Fibroblast of lung (primary cell): ENCODE measurements at regions not wholly inside any gene's neighbourhood (a gene's known extent, or its start where the extent isn't known, plus 50 kb on each side); places are given as distances from the start of the nearest gene placed in this dataset.

Experiments
- DNase-seq, 2 donors: peaks; one replicate each; pipeline versions ENCODE4 v3.0.0 to v3.0.0-alpha.2; 2010; ENCODE audit warnings: low read depth in 2 of 2
- H2AFZ ChIP-seq: 2 replicates; pipeline ENCODE4 v1.5.1; 2012; ENCODE audit warnings: low read length, control low read depth, inconsistent platforms
- H3K27ac ChIP-seq: 2 replicates; pipeline ENCODE4 v1.5.1; 2011; ENCODE audit warnings: low read length, control low read depth; ENCODE audit not compliant: insufficient read depth
- H3K27me3 ChIP-seq: 2 replicates; pipeline ENCODE4 v1.5.1; 2011; ENCODE audit warnings: mild to moderate bottlenecking, low read length; ENCODE audit not compliant: control insufficient read depth, insufficient read depth
- H3K36me3 ChIP-seq: 2 replicates; pipeline ENCODE4 v1.5.1; 2011; ENCODE audit warnings: low read length; ENCODE audit not compliant: control insufficient read depth, insufficient read depth
- H3K4me1 ChIP-seq: 2 replicates; pipeline ENCODE4 v1.5.1; 2011; ENCODE audit warnings: low read length; ENCODE audit not compliant: control insufficient read depth, insufficient read depth; ENCODE audit errors: extremely low read depth
- H3K4me2 ChIP-seq: 2 replicates; pipeline ENCODE4 v1.5.1; 2011; ENCODE audit warnings: low read length, control low read depth; ENCODE audit not compliant: insufficient read depth; ENCODE audit errors: extremely low read depth
- H3K4me3 ChIP-seq, 4 experiments: fragments of 200-600 bp in 1 of 4; sonication (generic) in 1 of 4; replicated peaks in 1 of 4; 2 replicates each; pipeline ENCODE4 v1.5.1; 2011 to 2016; ENCODE audit warnings: low read length in 4 of 4, low read depth in 3 of 4, mild to moderate bottlenecking in 3 of 4, control low read depth in 2 of 4, inconsistent platforms in 1 of 4, mixed read lengths in 1 of 4; ENCODE audit not compliant: insufficient read depth in 1 of 4; ENCODE audit errors: control extremely low read depth in 1 of 4
- H3K79me2 ChIP-seq: 2 replicates; pipeline ENCODE4 v1.5.1; 2012; ENCODE audit warnings: mild to moderate bottlenecking, low read length, inconsistent platforms; ENCODE audit not compliant: control insufficient read depth, insufficient read depth
- H3K9ac ChIP-seq: 2 replicates; pipeline ENCODE4 v1.5.1; 2011; ENCODE audit warnings: mild to moderate bottlenecking, low read length, control low read depth; ENCODE audit not compliant: insufficient read depth
- H3K9me3 ChIP-seq: 2 replicates; pipeline ENCODE4 v1.5.1; 2012; ENCODE audit warnings: low read depth, low read length; ENCODE audit not compliant: control insufficient read depth, insufficient read depth
- H4K20me1 ChIP-seq: 2 replicates; pipeline ENCODE4 v1.5.1; 2011; ENCODE audit warnings: low read length; ENCODE audit not compliant: control insufficient read depth, insufficient read depth; ENCODE audit errors: extremely low read depth
- EZH2 ChIP-seq: IDR thresholded peaks from 2 replicates; pipeline ENCODE4 v1.5.1; 2012; ENCODE audit warnings: low read length, control low read depth, mild to moderate bottlenecking; ENCODE audit errors: missing control alignments
- TF ChIP-seq, protein P1 (sequence below), 2 donors: IDR thresholded peaks in 1 of 2; conservative IDR thresholded peaks in 1 of 2; 1 replicate in 1 of 2; 2 replicates in 1 of 2; pipeline ENCODE4 v1.5.1; 2011 to 2012; ENCODE audit warnings: low read length in 2 of 2, control low read depth in 1 of 2, inconsistent platforms in 1 of 2, low read depth in 1 of 2, mild to moderate bottlenecking in 1 of 2

DNA sequence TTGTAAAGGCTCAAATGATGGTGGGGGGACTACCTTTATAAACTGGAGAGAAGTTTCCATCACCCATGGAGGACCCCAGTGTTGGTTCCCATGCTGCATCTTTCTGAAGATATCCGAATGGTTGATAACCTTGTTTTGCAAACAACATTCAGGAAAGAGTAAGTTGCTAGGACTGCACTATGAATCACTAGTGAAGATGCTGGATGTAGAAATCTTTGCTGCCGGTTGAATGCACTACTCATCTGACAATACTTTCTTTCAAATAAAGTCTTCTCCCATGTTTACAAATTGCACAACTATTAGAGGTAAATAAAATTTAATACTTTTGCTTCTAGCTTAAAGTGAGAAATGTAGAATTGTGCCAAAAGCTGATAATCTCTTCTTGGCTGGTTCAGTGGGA, 198.4 kb upstream of the SLITRK6 start:
- TF ChIP-seq, protein P1, sequence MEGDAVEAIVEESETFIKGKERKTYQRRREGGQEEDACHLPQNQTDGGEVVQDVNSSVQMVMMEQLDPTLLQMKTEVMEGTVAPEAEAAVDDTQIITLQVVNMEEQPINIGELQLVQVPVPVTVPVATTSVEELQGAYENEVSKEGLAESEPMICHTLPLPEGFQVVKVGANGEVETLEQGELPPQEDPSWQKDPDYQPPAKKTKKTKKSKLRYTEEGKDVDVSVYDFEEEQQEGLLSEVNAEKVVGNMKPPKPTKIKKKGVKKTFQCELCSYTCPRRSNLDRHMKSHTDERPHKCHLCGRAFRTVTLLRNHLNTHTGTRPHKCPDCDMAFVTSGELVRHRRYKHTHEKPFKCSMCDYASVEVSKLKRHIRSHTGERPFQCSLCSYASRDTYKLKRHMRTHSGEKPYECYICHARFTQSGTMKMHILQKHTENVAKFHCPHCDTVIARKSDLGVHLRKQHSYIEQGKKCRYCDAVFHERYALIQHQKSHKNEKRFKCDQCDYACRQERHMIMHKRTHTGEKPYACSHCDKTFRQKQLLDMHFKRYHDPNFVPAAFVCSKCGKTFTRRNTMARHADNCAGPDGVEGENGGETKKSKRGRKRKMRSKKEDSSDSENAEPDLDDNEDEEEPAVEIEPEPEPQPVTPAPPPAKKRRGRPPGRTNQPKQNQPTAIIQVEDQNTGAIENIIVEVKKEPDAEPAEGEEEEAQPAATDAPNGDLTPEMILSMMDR (conservative IDR thresholded peaks at IDR 0.05 in 1 of 2, IDR thresholded peaks at IDR 0.05 in 1 of 2; ENCODE audit: low read depth in 1 of 2, low read length in 2 of 2), result no peak
- no peak for TF ChIP-seq EZH2

DNA sequence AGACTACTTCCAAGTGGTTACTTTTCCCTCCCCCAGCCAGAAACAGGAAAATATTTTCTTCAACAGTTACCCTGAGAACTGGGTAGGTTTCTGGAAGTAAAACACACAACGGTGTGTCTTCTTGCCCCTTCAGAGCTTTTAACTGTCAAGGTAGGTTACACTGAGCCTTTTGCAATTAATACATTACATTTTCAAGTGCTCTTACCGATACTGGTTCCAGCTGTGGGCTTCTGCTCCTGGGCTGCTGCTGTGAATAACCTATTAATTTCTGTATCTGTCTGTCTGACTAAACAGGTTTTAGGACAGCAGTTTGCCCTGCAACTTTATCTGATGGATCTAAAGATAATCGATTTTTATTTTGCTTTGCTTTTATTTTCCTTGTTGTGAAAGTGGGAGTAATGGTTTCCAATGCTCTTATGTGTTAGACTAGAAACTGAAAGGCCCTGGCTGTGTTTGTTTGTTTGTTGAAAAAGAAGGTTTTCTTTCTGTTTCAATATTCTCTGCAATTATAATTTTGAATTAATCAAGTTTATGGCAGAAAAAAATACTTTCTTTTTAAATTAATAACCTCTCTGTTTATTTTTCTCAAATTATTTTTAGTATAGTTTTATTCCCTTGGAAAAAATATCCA, 196.7 kb upstream of the SLITRK6 start:
- H3K36me3 ChIP-seq, result no peaks in the 10 kb centered on the region
- TF ChIP-seq, protein P1 (conservative IDR thresholded peaks at IDR 0.05 in 1 of 2, IDR thresholded peaks at IDR 0.05 in 1 of 2; ENCODE audit: low read depth in 1 of 2, low read length in 2 of 2), result no peak
- TF ChIP-seq EZH2, result no peak
- no peak overlapping the region for H2AFZ ChIP-seq

More for the DNA sequence above, 198.4 kb upstream of the SLITRK6 start:
- H3K27me3 ChIP-seq, result no peaks in the 10 kb centered on the region
- no peak for DNase-seq
- H3K27ac ChIP-seq, result no peak overlapping the region
- H3K4me3 ChIP-seq, result no peak overlapping the region
- H4K20me1 ChIP-seq, result no peaks in the 10 kb centered on the region
- no peaks in the 10 kb centered on the region for H3K79me2 ChIP-seq
- no peaks in the 10 kb centered on the region for H3K36me3 ChIP-seq
- no peak overlapping the region for H2AFZ ChIP-seq
- H3K4me2 ChIP-seq, result no peak overlapping the region
- H3K9me3 ChIP-seq, result no peaks in the 10 kb centered on the region
- H3K4me1 ChIP-seq, result no peaks in the 10 kb centered on the region
- H3K9ac ChIP-seq, result no peak overlapping the region

DNA sequence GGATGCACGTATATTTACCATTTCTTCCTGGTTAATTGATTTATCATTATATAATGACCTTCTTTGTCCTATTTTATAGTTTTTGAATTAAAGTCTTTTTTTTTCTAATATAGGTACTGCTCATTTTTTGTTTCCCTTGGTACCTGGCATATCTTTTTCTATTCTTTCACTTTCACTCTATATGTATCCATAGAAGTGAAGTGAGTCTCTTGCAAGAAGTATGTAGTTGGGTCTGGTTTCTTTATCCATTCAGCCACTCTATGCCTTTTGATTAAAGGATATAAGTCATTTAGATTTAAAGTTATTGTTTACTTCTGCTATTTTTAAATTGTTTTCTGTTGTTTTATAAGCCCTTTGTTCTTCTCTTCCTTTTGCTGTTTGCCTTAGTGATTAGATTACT, 194.3 kb upstream of the SLITRK6 start:
- H3K27ac ChIP-seq, result no peak overlapping the region
- no peaks in the 10 kb centered on the region for H3K79me2 ChIP-seq
- no peaks in the 10 kb centered on the region for H3K9me3 ChIP-seq
- no peak for TF ChIP-seq EZH2
- TF ChIP-seq, protein P1 (conservative IDR thresholded peaks at IDR 0.05 in 1 of 2, IDR thresholded peaks at IDR 0.05 in 1 of 2; ENCODE audit: low read depth in 1 of 2, low read length in 2 of 2), result no peak
- H3K4me2 ChIP-seq, result no peak overlapping the region
- no peaks in the 10 kb centered on the region for H3K4me1 ChIP-seq
- no peak for DNase-seq
- H3K9ac ChIP-seq, result no peak overlapping the region
- H4K20me1 ChIP-seq, result no peaks in the 10 kb centered on the region
- no peak overlapping the region for H2AFZ ChIP-seq
- H3K4me3 ChIP-seq, result no peak overlapping the region
- H3K36me3 ChIP-seq, result no peaks in the 10 kb centered on the region
- no peaks in the 10 kb centered on the region for H3K27me3 ChIP-seq

More for the DNA sequence above, 196.7 kb upstream of the SLITRK6 start:
- no peaks in the 10 kb centered on the region for H3K27me3 ChIP-seq
- no peak overlapping the region for H3K9ac ChIP-seq
- DNase-seq, result no peak
- no peak overlapping the region for H3K4me2 ChIP-seq
- H3K4me3 ChIP-seq, result no peak overlapping the region
- no peaks in the 10 kb centered on the region for H3K9me3 ChIP-seq
- H3K79me2 ChIP-seq, result no peaks in the 10 kb centered on the region
- H3K27ac ChIP-seq, result no peak overlapping the region
- no peaks in the 10 kb centered on the region for H3K4me1 ChIP-seq
- H4K20me1 ChIP-seq, result no peaks in the 10 kb centered on the region
